PC-9 (cell line): ENCODE measurements at regions not wholly inside any gene's neighbourhood (a gene's known extent, or its start where the extent isn't known, plus 50 kb on each side); places are given as distances from the start of the nearest gene placed in this dataset.

Experiments
- EZH2 ChIP-seq: fragments of 200-600 bp; sonication (generic); IDR thresholded peaks from 2 replicates; pipeline ENCODE4 v1.8.0; 2017; ENCODE audit warnings: antibody characterized with exemption, low read depth
- TF ChIP-seq, protein P1 (sequence below): fragments of 200-600 bp; sonication (generic); conservative IDR thresholded peaks from 2 replicates; pipeline ENCODE4 v1.6.1; 2017; ENCODE audit warnings: mixed run types, antibody characterized with exemption, mild to moderate bottlenecking, moderate library complexity

DNA sequence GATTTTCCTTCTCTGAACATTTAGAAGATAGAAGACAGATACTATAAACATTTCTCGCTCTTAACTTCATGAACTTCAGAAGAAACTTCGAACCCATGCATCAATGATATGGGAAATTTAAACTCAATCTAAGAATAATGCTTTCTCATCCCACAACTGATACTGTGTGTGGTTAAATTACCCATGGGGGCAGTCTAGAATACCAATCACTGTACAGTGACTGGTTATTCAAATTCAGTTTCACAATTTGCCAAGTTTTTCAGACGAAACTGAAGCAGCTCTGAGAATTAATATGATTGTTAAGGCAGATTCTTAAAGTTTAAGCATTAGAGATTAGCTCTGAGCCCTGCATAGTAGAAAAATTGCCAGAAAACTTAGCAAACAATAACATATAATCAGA lies 431.0 kb downstream of the SH3GL2 start:
- TF ChIP-seq EZH2, result no peak
- TF ChIP-seq, protein P1, sequence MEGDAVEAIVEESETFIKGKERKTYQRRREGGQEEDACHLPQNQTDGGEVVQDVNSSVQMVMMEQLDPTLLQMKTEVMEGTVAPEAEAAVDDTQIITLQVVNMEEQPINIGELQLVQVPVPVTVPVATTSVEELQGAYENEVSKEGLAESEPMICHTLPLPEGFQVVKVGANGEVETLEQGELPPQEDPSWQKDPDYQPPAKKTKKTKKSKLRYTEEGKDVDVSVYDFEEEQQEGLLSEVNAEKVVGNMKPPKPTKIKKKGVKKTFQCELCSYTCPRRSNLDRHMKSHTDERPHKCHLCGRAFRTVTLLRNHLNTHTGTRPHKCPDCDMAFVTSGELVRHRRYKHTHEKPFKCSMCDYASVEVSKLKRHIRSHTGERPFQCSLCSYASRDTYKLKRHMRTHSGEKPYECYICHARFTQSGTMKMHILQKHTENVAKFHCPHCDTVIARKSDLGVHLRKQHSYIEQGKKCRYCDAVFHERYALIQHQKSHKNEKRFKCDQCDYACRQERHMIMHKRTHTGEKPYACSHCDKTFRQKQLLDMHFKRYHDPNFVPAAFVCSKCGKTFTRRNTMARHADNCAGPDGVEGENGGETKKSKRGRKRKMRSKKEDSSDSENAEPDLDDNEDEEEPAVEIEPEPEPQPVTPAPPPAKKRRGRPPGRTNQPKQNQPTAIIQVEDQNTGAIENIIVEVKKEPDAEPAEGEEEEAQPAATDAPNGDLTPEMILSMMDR, result no peak
